ENCODE measurements at regions not wholly inside any gene's neighbourhood (a gene's known extent, or its start where the extent isn't known, plus 50 kb on each side); places are given as distances from the start of the nearest gene placed in this dataset.
A peak's percentile ranks its signal among the peaks of the same experiment; 100 is the strongest.
"Not testable (repeated sequence)": the region's sequence is repeated elsewhere in the genome, so short reads cannot be mapped to it uniquely, and the experiment has no call there.

GRCh38 chr10:33657154-33657908 is 322.9 kb upstream of the NRP1 start:
- peak; percentile 69 for DNase-seq (ENCODE audit: low read depth)

GRCh38 chr10:33655921-33656320 is 321.5 kb upstream of the NRP1 start:
- DNase-seq (ENCODE audit: low read depth), result no peak

- DNase-seq (ENCODE audit: low read depth), result peak; percentile 28
Measured at GRCh38 chr10:33655165-33655815, 320.8 kb upstream of the NRP1 start.

- DNase-seq (ENCODE audit: low read depth), result peak; percentile 73
Measured at GRCh38 chr10:33653584-33654367, 319.3 kb upstream of the NRP1 start.

- DNase-seq (ENCODE audit: low read depth), result no peak
Measured at GRCh38 chr10:33652870-33653269, 318.4 kb upstream of the NRP1 start.

- DNase-seq (ENCODE audit: low read depth), result not testable (repeated sequence)
Measured at GRCh38 chr10:33650131-33650530, 315.7 kb upstream of the NRP1 start.

- DNase-seq (ENCODE audit: low read depth), result no peak
Measured at GRCh38 chr10:33643042-33643441, 308.6 kb upstream of the NRP1 start.

GRCh38 chr10:33638891-33639290 is 304.4 kb upstream of the NRP1 start:
- DNase-seq (ENCODE audit: low read depth), result no peak

- no peak for DNase-seq (ENCODE audit: low read depth)
Measured at GRCh38 chr10:33638374-33638773, 303.9 kb upstream of the NRP1 start.

- DNase-seq (ENCODE audit: low read depth), result no peak
Measured at GRCh38 chr10:33635967-33636515, 301.6 kb upstream of the NRP1 start.

GRCh38 chr10:33632432-33632831 is 298.0 kb upstream of the NRP1 start:
- DNase-seq (ENCODE audit: low read depth), result no peak

- no peak for DNase-seq (ENCODE audit: low read depth)
Measured at GRCh38 chr10:33631991-33632390, 297.5 kb upstream of the NRP1 start.

- no peak for DNase-seq (ENCODE audit: low read depth)
Measured at GRCh38 chr10:33630761-33631160, 296.3 kb upstream of the NRP1 start.

- no peak for DNase-seq (ENCODE audit: low read depth)
Measured at GRCh38 chr10:33627611-33628010, 293.1 kb upstream of the NRP1 start.

GRCh38 chr10:33626798-33627466 is 292.5 kb upstream of the NRP1 start:
- DNase-seq (ENCODE audit: low read depth), result no peak

- no peak for DNase-seq (ENCODE audit: low read depth)
Measured at GRCh38 chr10:33623669-33624068, 289.2 kb upstream of the NRP1 start.

GRCh38 chr10:33621101-33621500 is 286.6 kb upstream of the NRP1 start:
- no peak for DNase-seq (ENCODE audit: low read depth)

- DNase-seq (ENCODE audit: low read depth), result no peak
Measured at GRCh38 chr10:33618196-33618595, 283.7 kb upstream of the NRP1 start.

GRCh38 chr10:33617381-33618080 is 283.1 kb upstream of the NRP1 start:
- DNase-seq (ENCODE audit: low read depth), result no peak

- no peak for DNase-seq (ENCODE audit: low read depth)
Measured at GRCh38 chr10:33616956-33617355, 282.5 kb upstream of the NRP1 start.

GRCh38 chr10:33612551-33612950 is 278.1 kb upstream of the NRP1 start:
- peak; percentile 54 for DNase-seq (ENCODE audit: low read depth)
